WTC11 (cell line): ENCODE measurements at regions not wholly inside any gene's neighbourhood (a gene's known extent, or its start where the extent isn't known, plus 50 kb on each side); places are given as distances from the start of the nearest gene placed in this dataset.

ENCODE experiments used
- CBFB ChIP-seq: sonication (generic); formaldehyde crosslinking; IDR thresholded peaks from 2 replicates; pipeline ENCODE4 v1.8.1; 2022; ENCODE audit warnings: mild to moderate bottlenecking, low read depth, missing genetic modification reagents
- CTCF ChIP-seq: fragments of 200-600 bp; IDR thresholded peaks from 2 replicates; pipeline ENCODE4 v1.8.0; 2022; ENCODE audit warnings: antibody characterized with exemption
- ESRRA ChIP-seq: sonication (generic); formaldehyde crosslinking; IDR thresholded peaks from 2 replicates; pipeline ENCODE4 v1.8.1; 2022; ENCODE audit warnings: mild to moderate bottlenecking, missing genetic modification reagents, borderline replicate concordance
- JAZF1 ChIP-seq: fragments of 250-450 bp; sonication (Bioruptor Pico); IDR thresholded peaks from 2 replicates; pipeline ENCODE4 v1.9.0; 2021; ENCODE audit warnings: moderate library complexity, mild to moderate bottlenecking, inconsistent platforms
- JUN ChIP-seq: sonication (generic); formaldehyde crosslinking; IDR thresholded peaks from 2 replicates; pipeline ENCODE4 v1.8.0; 2023; ENCODE audit warnings: mild to moderate bottlenecking, missing genetic modification reagents
- NFYB ChIP-seq: sonication (generic); formaldehyde crosslinking; conservative IDR thresholded peaks from 2 replicates; pipeline ENCODE4 v1.8.0; 2022; ENCODE audit warnings: low read depth, missing genetic modification reagents
- ZNF317 ChIP-seq: sonication (generic); formaldehyde crosslinking; IDR thresholded peaks from 2 replicates; pipeline ENCODE4 v1.8.1; 2023; ENCODE audit warnings: low read depth, mild to moderate bottlenecking, moderate library complexity, missing genetic modification reagents, borderline replicate concordance

- TF ChIP-seq CTCF = no peak
- no peak for TF ChIP-seq CBFB (CRISPR knock-in tag)
- 0 out of 2 replicates have a peak, but pooled peaks have one; percentile 8 for TF ChIP-seq NFYB (CRISPR knock-in tag)
- no peak for TF ChIP-seq ESRRA (CRISPR knock-in tag)
- TF ChIP-seq ZNF317 = no peak
- TF ChIP-seq JAZF1 (CRISPR knock-in tag) = no peak
- no peak for TF ChIP-seq JUN (CRISPR knock-in tag)
These were observed 119.8 kb upstream of the SFSWAP start for GRCh38 chr12:131591136-131591535.
